Osteoblast (primary cell): ENCODE measurements at regions not wholly inside any gene's neighbourhood (a gene's known extent, or its start where the extent isn't known, plus 50 kb on each side); places are given as distances from the start of the nearest gene placed in this dataset.

Experiments used
- DNase-seq: peaks from one replicate; pipeline ENCODE4 v3.0.0; 2011; ENCODE audit warnings: low spot score, mixed read lengths; ENCODE audit not compliant: insufficient read length; ENCODE audit errors: missing footprints
- H2AFZ ChIP-seq: 2 replicates; pipeline ENCODE4 v1.6.0; 2011; ENCODE audit warnings: mild to moderate bottlenecking, low read length
- H3K27ac ChIP-seq: 2 replicates; pipeline ENCODE4 v1.5.1; 2011; ENCODE audit warnings: mild to moderate bottlenecking, low read depth, low read length, moderate library complexity
- H3K27me3 ChIP-seq: 2 replicates; pipeline ENCODE4 v1.6.0; 2012; ENCODE audit warnings: mild to moderate bottlenecking, control low read depth, inconsistent platforms, low read length, moderate library complexity; ENCODE audit not compliant: insufficient read depth
- H3K36me3 ChIP-seq: 2 replicates; pipeline ENCODE4 v1.5.1; 2011; ENCODE audit warnings: mild to moderate bottlenecking, low read length, control low read depth, moderate library complexity; ENCODE audit not compliant: insufficient read depth
- H3K4me1 ChIP-seq: 2 replicates; pipeline ENCODE4 v1.5.1; 2011; ENCODE audit warnings: mild to moderate bottlenecking, low read length, control low read depth, moderate library complexity; ENCODE audit not compliant: insufficient read depth
- H3K4me2 ChIP-seq: 2 replicates; pipeline ENCODE4 v1.6.0; 2011; ENCODE audit warnings: mild to moderate bottlenecking, low read length; ENCODE audit not compliant: insufficient read depth
- H3K4me3 ChIP-seq: fragments of 200-600 bp; sonication (generic); 3 replicates; pipeline ENCODE4 v1.5.1; 2012; ENCODE audit warnings: mild to moderate bottlenecking, low read length, inconsistent platforms; ENCODE audit not compliant: insufficient read depth
- H3K79me2 ChIP-seq: 2 replicates; pipeline ENCODE4 v1.6.0; 2012; ENCODE audit warnings: mild to moderate bottlenecking, low read length, control low read depth, inconsistent platforms; ENCODE audit not compliant: insufficient read depth
- H3K9me3 ChIP-seq: 2 replicates; pipeline ENCODE4 v1.5.1; 2011; ENCODE audit warnings: low read depth, low read length, control low read depth
- H4K20me1 ChIP-seq: 2 replicates; pipeline ENCODE4 v1.6.0; 2012; ENCODE audit warnings: mild to moderate bottlenecking, low read length, control low read depth; ENCODE audit not compliant: insufficient read depth
- TF ChIP-seq, protein P1 (sequence below): IDR thresholded peaks from 2 replicates; pipeline ENCODE4 v1.5.1; 2011; ENCODE audit warnings: mild to moderate bottlenecking, low read depth, low read length, moderate library complexity; ENCODE audit errors: extremely low read depth

DNA sequence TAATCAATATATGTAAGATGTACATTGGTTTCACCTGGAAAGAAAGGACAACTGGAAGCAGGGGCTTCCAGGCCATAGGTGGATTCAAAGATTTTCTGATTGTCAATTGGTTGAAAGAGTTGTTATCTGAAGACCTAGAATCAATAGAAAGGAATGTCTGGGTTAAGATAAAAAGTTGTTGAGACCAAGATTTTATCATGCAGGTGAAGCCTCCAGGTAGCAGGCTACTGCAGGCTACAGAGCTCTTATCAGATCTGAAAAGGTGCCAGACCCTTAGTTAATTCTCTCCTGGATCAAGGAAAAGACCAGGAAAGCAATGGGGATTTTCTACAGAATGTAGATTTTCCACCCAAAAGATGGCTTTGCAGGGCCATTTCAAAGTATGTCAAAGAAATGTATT lies 487.2 kb downstream of the BTBD3 start:
- Histone ChIP-seq H3K27ac (no peak overlapping the region), H3K9me3 (peaks cover 5% of the 10 kb centered on the region), H3K4me2 (no peak overlapping the region), H2AFZ (no peak overlapping the region), H3K4me3 (no peak overlapping the region), H4K20me1 (no peaks in the 10 kb centered on the region), H3K4me1 (no peaks in the 10 kb centered on the region), H3K79me2 (no peaks in the 10 kb centered on the region), H3K27me3 (no peaks in the 10 kb centered on the region), H3K36me3 (no peaks in the 10 kb centered on the region)
- no peak for DNase-seq
- TF ChIP-seq, protein P1, sequence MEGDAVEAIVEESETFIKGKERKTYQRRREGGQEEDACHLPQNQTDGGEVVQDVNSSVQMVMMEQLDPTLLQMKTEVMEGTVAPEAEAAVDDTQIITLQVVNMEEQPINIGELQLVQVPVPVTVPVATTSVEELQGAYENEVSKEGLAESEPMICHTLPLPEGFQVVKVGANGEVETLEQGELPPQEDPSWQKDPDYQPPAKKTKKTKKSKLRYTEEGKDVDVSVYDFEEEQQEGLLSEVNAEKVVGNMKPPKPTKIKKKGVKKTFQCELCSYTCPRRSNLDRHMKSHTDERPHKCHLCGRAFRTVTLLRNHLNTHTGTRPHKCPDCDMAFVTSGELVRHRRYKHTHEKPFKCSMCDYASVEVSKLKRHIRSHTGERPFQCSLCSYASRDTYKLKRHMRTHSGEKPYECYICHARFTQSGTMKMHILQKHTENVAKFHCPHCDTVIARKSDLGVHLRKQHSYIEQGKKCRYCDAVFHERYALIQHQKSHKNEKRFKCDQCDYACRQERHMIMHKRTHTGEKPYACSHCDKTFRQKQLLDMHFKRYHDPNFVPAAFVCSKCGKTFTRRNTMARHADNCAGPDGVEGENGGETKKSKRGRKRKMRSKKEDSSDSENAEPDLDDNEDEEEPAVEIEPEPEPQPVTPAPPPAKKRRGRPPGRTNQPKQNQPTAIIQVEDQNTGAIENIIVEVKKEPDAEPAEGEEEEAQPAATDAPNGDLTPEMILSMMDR: no peak

DNA sequence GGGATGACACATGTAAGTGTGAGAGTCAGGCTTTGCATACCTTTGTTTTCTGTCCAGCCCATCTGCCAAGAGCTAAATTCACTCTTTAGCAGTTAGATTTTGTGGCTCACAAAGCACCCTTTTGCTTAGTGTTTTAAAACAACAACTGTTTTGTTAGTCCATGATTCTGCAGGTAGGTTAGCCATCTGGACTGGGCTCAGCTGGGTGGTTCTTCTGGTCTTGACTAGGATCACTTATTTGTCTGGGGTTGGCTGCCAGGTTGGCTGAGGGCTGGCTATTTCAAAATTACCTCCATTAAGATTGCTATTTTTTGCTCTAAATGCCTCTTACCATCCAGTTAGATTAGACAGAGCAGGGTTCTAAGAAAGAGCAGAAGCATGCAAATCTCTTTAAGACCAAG lies 489.3 kb downstream of the BTBD3 start:
- H3K27me3 ChIP-seq: no peaks in the 10 kb centered on the region
- no peaks in the 10 kb centered on the region for H3K36me3 ChIP-seq
- no peaks in the 10 kb centered on the region for H3K79me2 ChIP-seq
- no peaks in the 10 kb centered on the region for H3K4me1 ChIP-seq
- no peaks in the 10 kb centered on the region for H4K20me1 ChIP-seq
- H3K4me3 ChIP-seq: no peak overlapping the region
- no peak for DNase-seq
- no peak overlapping the region for H3K27ac ChIP-seq
- no peak overlapping the region for H2AFZ ChIP-seq
- TF ChIP-seq, protein P1: no peak
- no peak overlapping the region for H3K4me2 ChIP-seq
- H3K9me3 ChIP-seq: peaks cover 5% of the 10 kb centered on the region

DNA sequence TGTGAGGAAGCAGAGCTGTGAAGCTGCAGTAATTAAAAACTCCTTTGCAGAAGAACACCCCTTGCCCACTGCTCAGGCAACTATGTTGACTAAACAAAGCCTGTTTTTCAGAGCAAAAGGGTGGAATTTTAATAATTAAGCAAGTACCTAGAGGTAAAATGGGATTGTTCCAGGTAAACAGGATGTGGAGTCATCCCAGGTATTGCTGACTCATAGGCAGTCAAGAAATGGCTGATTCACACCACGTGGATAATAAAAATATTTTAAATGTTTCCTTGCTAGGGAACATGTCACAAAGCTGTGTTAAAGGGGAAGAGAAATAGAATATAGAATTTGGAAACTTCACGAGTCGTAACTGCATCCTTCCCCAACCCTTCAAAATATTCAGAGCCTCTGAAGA lies 491.8 kb downstream of the BTBD3 start:
- Histone ChIP-seq H3K36me3 (no peaks in the 10 kb centered on the region), H3K4me3 (no peak overlapping the region), H4K20me1 (no peaks in the 10 kb centered on the region), H2AFZ (no peak overlapping the region), H3K79me2 (no peaks in the 10 kb centered on the region), H3K4me2 (no peak overlapping the region), H3K4me1 (no peaks in the 10 kb centered on the region), H3K27me3 (no peaks in the 10 kb centered on the region), H3K9me3 (peaks cover 5% of the 10 kb centered on the region), H3K27ac (no peak overlapping the region)
- no peak for DNase-seq
- TF ChIP-seq, protein P1: no peak

DNA sequence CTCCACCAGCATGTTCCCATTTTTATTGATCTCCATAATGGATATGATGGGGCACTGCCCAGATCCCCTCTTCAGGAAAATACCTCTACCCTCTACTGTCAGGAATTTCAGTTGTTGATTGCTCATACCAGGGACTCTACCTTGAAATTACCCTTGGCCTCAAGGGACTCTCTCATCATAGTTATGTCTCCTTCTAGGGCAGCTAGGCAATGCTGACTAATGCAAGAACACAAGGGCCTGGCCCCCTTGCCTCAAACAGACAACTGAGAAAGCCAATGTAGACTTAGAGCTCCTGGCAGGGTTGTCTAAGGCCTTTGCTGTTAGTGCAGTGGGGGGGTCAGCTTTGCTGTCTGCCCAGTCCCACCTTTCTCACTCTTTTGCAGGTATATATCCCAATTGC lies 493.1 kb downstream of the BTBD3 start:
- H3K4me1 ChIP-seq: no peaks in the 10 kb centered on the region
- TF ChIP-seq, protein P1: no peak
- no peaks in the 10 kb centered on the region for H3K27me3 ChIP-seq
- peaks cover 5% of the 10 kb centered on the region for H3K9me3 ChIP-seq
- H3K79me2 ChIP-seq: no peaks in the 10 kb centered on the region
- DNase-seq: no peak
- H3K36me3 ChIP-seq: no peaks in the 10 kb centered on the region
- H3K27ac ChIP-seq: no peak overlapping the region
- H4K20me1 ChIP-seq: no peaks in the 10 kb centered on the region
- no peak overlapping the region for H2AFZ ChIP-seq
- no peak overlapping the region for H3K4me2 ChIP-seq
- H3K4me3 ChIP-seq: no peak overlapping the region
